ENCODE measurements at regions not wholly inside any gene's neighbourhood (a gene's known extent, or its start where the extent isn't known, plus 50 kb on each side); places are given as distances from the start of the nearest gene placed in this dataset.

DNA sequence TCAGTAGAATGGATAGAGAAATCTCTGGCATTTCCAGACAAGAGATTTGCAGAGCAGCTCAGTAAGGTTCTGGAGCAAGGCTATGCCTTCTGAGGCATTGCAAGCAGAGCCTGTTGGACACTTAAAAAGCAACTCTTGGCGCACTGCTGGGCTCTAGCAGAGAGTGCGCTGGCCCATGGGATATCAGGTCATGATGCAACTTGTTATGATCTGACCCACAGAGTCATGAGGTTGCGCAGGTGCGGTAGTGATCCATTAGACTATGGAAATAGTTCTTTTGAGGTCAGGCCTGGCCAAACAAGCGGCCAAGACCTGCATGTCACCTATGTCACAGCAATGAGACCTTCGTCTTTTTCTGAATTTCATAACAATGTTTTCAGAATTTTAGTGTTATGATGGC lies 168.6 kb downstream of the TMTC3 start:
- intact Hi-C loops (cut with micrococcal nuclease) = no loop called here
- peaks cover 0 to 1% of the 10 kb centered on the region in 2 donors for H3K27me3 Mint-ChIP-seq
- no peaks in the 10 kb centered on the region for H3K9me3 Mint-ChIP-seq
- H3K4me3 Mint-ChIP-seq = no peak overlapping the region
- Histone ChIP-seq H3K27me3 (ENCODE audit: insufficient read depth, low read length) (no peaks in the 10 kb centered on the region), H3K4me1 (ENCODE audit: insufficient read depth, low read length) (no peaks in the 10 kb centered on the region), H3K9me3 (ENCODE audit: control insufficient read depth in 1 of 2, low read length in 2 of 2) (no peaks in the 10 kb centered on the region), H3K27ac (ENCODE audit: low read depth, low read length) (no peak overlapping the region), H3K36me3 (ENCODE audit: insufficient read depth, low read length) (no peaks in the 10 kb centered on the region), H3K4me3 (ENCODE audit: low read length in 2 of 2) (no peak overlapping the region)
- no peaks in the 10 kb centered on the region for H3K36me3 Mint-ChIP-seq
- H3K4me1 Mint-ChIP-seq = peaks cover 0 to 2% (median 0%) of the 10 kb centered on the region in 4 donors
- CTCF ChIA-PET (ENCODE audit: partially characterized antibody) = no interaction called here
- H3K27ac Mint-ChIP-seq = no peak overlapping the region
- POLR2A ChIA-PET (ENCODE audit: partially characterized antibody) = no interaction called here
- DNase-seq = no peak

- no peak overlapping the region for H3K4me3 ChIP-seq (ENCODE audit: low read length in 2 of 2)
- intact Hi-C loops (cut with micrococcal nuclease) = no loop called here
- H3K4me1 Mint-ChIP-seq = no peaks in the 10 kb centered on the region
- POLR2A ChIA-PET (ENCODE audit: partially characterized antibody) = no interaction called here
- CTCF ChIA-PET (ENCODE audit: partially characterized antibody) = no interaction called here
- H3K27me3 ChIP-seq (ENCODE audit: insufficient read depth, low read length) = no peaks in the 10 kb centered on the region
- H3K4me3 Mint-ChIP-seq = no peak overlapping the region
- H3K36me3 Mint-ChIP-seq = no peaks in the 10 kb centered on the region
- no peaks in the 10 kb centered on the region for H3K9me3 Mint-ChIP-seq
- no peaks in the 10 kb centered on the region for H3K27me3 Mint-ChIP-seq
- H3K4me1 ChIP-seq (ENCODE audit: insufficient read depth, low read length) = no peaks in the 10 kb centered on the region
- no peaks in the 10 kb centered on the region for H3K36me3 ChIP-seq (ENCODE audit: insufficient read depth, low read length)
- no peak overlapping the region for H3K27ac ChIP-seq (ENCODE audit: low read depth, low read length)
- no peak for DNase-seq
- no peaks in the 10 kb centered on the region for H3K9me3 ChIP-seq (ENCODE audit: control insufficient read depth in 1 of 2, low read length in 2 of 2)
- no peak overlapping the region for H3K27ac Mint-ChIP-seq
Observed at GRCh38 chr12:88313554-88313953, 171.4 kb downstream of the TMTC3 start.

- CTCF ChIA-PET (ENCODE audit: partially characterized antibody) = no interaction called here
- POLR2A ChIA-PET (ENCODE audit: partially characterized antibody) = no interaction called here
- no peaks in the 10 kb centered on the region for H3K36me3 ChIP-seq (ENCODE audit: insufficient read depth, low read length)
Observed at GRCh38 chr12:88314706-88315105, 172.6 kb downstream of the TMTC3 start.

DNA sequence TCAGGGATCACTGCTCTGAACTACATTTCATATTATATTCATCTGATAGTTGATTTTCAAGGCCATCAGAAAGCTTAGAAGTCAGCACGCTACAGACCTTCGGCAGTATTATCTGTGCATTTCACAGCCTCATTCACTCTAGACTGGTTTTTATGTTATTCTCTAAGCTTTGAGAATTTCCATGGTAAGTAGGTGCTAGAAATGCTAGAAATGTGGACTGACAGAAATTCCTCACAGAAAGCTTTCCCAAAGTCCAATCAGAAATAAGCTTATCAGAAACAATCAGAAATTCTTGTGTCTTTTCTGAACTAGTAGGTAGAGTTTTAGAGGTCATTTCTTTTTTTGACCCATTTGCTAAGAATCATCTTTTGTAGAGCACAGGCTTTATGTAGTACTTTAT lies 176.6 kb downstream of the TMTC3 start:
- Histone ChIP-seq H3K27me3 (ENCODE audit: insufficient read depth, low read length) (no peaks in the 10 kb centered on the region), H3K4me3 (ENCODE audit: low read length in 2 of 2) (no peak overlapping the region), H3K36me3 (ENCODE audit: insufficient read depth, low read length) (no peaks in the 10 kb centered on the region), H3K4me1 (ENCODE audit: insufficient read depth, low read length) (no peaks in the 10 kb centered on the region), H3K27ac (ENCODE audit: low read depth, low read length) (no peak overlapping the region), H3K9me3 (ENCODE audit: control insufficient read depth in 1 of 2, low read length in 2 of 2) (no peaks in the 10 kb centered on the region)
- Mint-ChIP-seq H3K9me3 (no peaks in the 10 kb centered on the region), H3K27ac (no peak overlapping the region), H3K4me1 (no peaks in the 10 kb centered on the region), H3K36me3 (no peaks in the 10 kb centered on the region), H3K4me3 (no peak overlapping the region), H3K27me3 (no peaks in the 10 kb centered on the region)
- ChIA-PET POLR2A (ENCODE audit: partially characterized antibody) (no interaction called here), CTCF (ENCODE audit: partially characterized antibody) (no interaction called here)
- intact Hi-C loops (cut with micrococcal nuclease) = no loop called here
- no peak for DNase-seq

More at GRCh38 chr12:88314706-88315105, 172.6 kb downstream of the TMTC3 start:
- H3K36me3 Mint-ChIP-seq = no peaks in the 10 kb centered on the region
- H3K27me3 ChIP-seq (ENCODE audit: insufficient read depth, low read length) = no peaks in the 10 kb centered on the region
- no peaks in the 10 kb centered on the region for H3K9me3 Mint-ChIP-seq
- no peaks in the 10 kb centered on the region for H3K9me3 ChIP-seq (ENCODE audit: control insufficient read depth in 1 of 2, low read length in 2 of 2)
- no peak overlapping the region for H3K4me3 Mint-ChIP-seq
- H3K27me3 Mint-ChIP-seq = no peaks in the 10 kb centered on the region
- intact Hi-C loops (cut with micrococcal nuclease) = no loop called here
- H3K27ac ChIP-seq (ENCODE audit: low read depth, low read length) = no peak overlapping the region
- DNase-seq = no peak
- no peak overlapping the region for H3K4me3 ChIP-seq (ENCODE audit: low read length in 2 of 2)
- no peaks in the 10 kb centered on the region for H3K4me1 Mint-ChIP-seq
- H3K4me1 ChIP-seq (ENCODE audit: insufficient read depth, low read length) = no peaks in the 10 kb centered on the region
- no peak overlapping the region for H3K27ac Mint-ChIP-seq

- DNase-seq = no peak
- no peaks in the 10 kb centered on the region for H3K4me1 Mint-ChIP-seq
- H3K9me3 Mint-ChIP-seq = no peaks in the 10 kb centered on the region
- no peaks in the 10 kb centered on the region for H3K27me3 ChIP-seq (ENCODE audit: insufficient read depth, low read length)
- no peak overlapping the region for H3K4me3 ChIP-seq (ENCODE audit: low read length in 2 of 2)
- H3K9me3 ChIP-seq (ENCODE audit: control insufficient read depth in 1 of 2, low read length in 2 of 2) = no peaks in the 10 kb centered on the region
- no peaks in the 10 kb centered on the region for H3K36me3 Mint-ChIP-seq
- H3K27ac Mint-ChIP-seq = no peak overlapping the region
- H3K4me3 Mint-ChIP-seq = no peak overlapping the region
- no peaks in the 10 kb centered on the region for H3K4me1 ChIP-seq (ENCODE audit: insufficient read depth, low read length)
- no peak overlapping the region for H3K27ac ChIP-seq (ENCODE audit: low read depth, low read length)
- H3K27me3 Mint-ChIP-seq = no peaks in the 10 kb centered on the region
- no peaks in the 10 kb centered on the region for H3K36me3 ChIP-seq (ENCODE audit: insufficient read depth, low read length)
- ChIA-PET CTCF (ENCODE audit: partially characterized antibody) (interaction anchor here (0.5 to 1.1 kb wide), 2 partner anchors 130 to 210 kb away, joined by 3 to 7 read pairs; no protein-coding TSS in a partner anchor), POLR2A (ENCODE audit: partially characterized antibody) (no interaction called here)
- intact Hi-C loops (cut with micrococcal nuclease) = no loop called here
Observed at GRCh38 chr12:88325076-88325815, 183.1 kb downstream of the TMTC3 start.

DNA sequence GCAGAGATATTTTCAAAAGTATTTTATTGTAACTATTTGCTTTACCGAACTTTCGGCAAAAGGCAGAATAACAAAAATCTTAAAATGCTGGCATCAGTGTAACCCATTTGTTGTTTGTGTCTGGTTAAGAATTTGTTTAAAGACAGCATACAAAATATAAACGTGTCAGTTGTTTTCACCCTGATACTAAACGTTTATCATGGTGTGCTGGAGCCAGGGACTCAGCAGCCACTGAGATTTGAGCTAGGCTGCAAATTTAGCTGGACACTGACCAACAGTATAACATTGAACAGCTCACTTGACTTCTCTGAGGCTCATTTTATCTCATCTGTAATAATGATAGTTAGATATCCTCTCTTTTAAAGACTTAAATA lies 183.7 kb downstream of the TMTC3 start:
- intact Hi-C loops (cut with micrococcal nuclease) = no loop called here
- Mint-ChIP-seq H3K27ac (no peak overlapping the region), H3K4me1 (no peaks in the 10 kb centered on the region), H3K27me3 (no peaks in the 10 kb centered on the region), H3K4me3 (no peak overlapping the region), H3K9me3 (no peaks in the 10 kb centered on the region), H3K36me3 (no peaks in the 10 kb centered on the region)
- no peak for DNase-seq
- Histone ChIP-seq H3K4me3 (ENCODE audit: low read length in 2 of 2) (no peak overlapping the region), H3K9me3 (ENCODE audit: control insufficient read depth in 1 of 2, low read length in 2 of 2) (no peaks in the 10 kb centered on the region), H3K27me3 (ENCODE audit: insufficient read depth, low read length) (no peaks in the 10 kb centered on the region), H3K36me3 (ENCODE audit: insufficient read depth, low read length) (no peaks in the 10 kb centered on the region), H3K4me1 (ENCODE audit: insufficient read depth, low read length) (no peaks in the 10 kb centered on the region), H3K27ac (ENCODE audit: low read depth, low read length) (no peak overlapping the region)
- POLR2A ChIA-PET (ENCODE audit: partially characterized antibody) = no interaction called here
- CTCF ChIA-PET (ENCODE audit: partially characterized antibody) = interaction anchor here (0.5 to 1.1 kb wide), 2 partner anchors 129 to 210 kb away, joined by 3 to 7 read pairs; no protein-coding TSS in a partner anchor

DNA sequence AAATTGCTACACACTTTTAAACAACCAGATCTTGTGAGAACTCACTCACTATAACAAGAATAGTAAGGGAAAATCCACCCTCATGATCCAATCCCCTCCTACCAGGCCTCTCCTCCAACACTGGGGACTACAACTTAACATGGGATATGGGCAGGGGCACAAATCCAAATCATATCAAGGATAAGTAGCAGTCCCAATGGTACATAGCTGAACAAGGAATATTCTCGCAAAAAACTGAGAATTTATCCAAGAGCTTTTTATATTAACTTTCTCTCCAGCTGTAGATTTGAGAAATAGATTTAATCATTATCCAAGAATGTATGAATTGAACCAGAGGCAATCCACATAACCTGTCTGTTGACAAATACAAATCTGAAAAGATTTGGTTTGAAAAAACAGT lies 185.2 kb downstream of the TMTC3 start:
- H3K27ac Mint-ChIP-seq = no peak overlapping the region
- Histone ChIP-seq H3K27me3 (ENCODE audit: insufficient read depth, low read length) (no peaks in the 10 kb centered on the region), H3K4me3 (ENCODE audit: low read length in 2 of 2) (no peak overlapping the region), H3K36me3 (ENCODE audit: insufficient read depth, low read length) (no peaks in the 10 kb centered on the region), H3K9me3 (ENCODE audit: control insufficient read depth in 1 of 2, low read length in 2 of 2) (no peaks in the 10 kb centered on the region), H3K27ac (ENCODE audit: low read depth, low read length) (no peak overlapping the region), H3K4me1 (ENCODE audit: insufficient read depth, low read length) (no peaks in the 10 kb centered on the region)
- no peaks in the 10 kb centered on the region for H3K36me3 Mint-ChIP-seq
- no peaks in the 10 kb centered on the region for H3K9me3 Mint-ChIP-seq
- H3K27me3 Mint-ChIP-seq = no peaks in the 10 kb centered on the region
- no peaks in the 10 kb centered on the region for H3K4me1 Mint-ChIP-seq
- H3K4me3 Mint-ChIP-seq = no peak overlapping the region
- intact Hi-C loops (cut with micrococcal nuclease) = no loop called here
- DNase-seq = no peak
- ChIA-PET CTCF (ENCODE audit: partially characterized antibody) (no interaction called here), POLR2A (ENCODE audit: partially characterized antibody) (no interaction called here)

GRCh38 chr12:88328090-88328489 lies 186.0 kb downstream of the TMTC3 start:
- no peak overlapping the region for H3K4me3 ChIP-seq (ENCODE audit: low read length in 2 of 2)
- POLR2A ChIA-PET (ENCODE audit: partially characterized antibody) = no interaction called here
- no peaks in the 10 kb centered on the region for H3K4me1 Mint-ChIP-seq
- no peaks in the 10 kb centered on the region for H3K9me3 ChIP-seq (ENCODE audit: control insufficient read depth in 1 of 2, low read length in 2 of 2)
- no peaks in the 10 kb centered on the region for H3K9me3 Mint-ChIP-seq
- no peaks in the 10 kb centered on the region for H3K27me3 Mint-ChIP-seq
- CTCF ChIA-PET (ENCODE audit: partially characterized antibody) = no interaction called here
- no peak for DNase-seq
- H3K36me3 Mint-ChIP-seq = no peaks in the 10 kb centered on the region
- intact Hi-C loops (cut with micrococcal nuclease) = no loop called here
- no peaks in the 10 kb centered on the region for H3K27me3 ChIP-seq (ENCODE audit: insufficient read depth, low read length)
- no peak overlapping the region for H3K27ac ChIP-seq (ENCODE audit: low read depth, low read length)
- H3K4me3 Mint-ChIP-seq = no peak overlapping the region
- H3K4me1 ChIP-seq (ENCODE audit: insufficient read depth, low read length) = no peaks in the 10 kb centered on the region
- no peaks in the 10 kb centered on the region for H3K36me3 ChIP-seq (ENCODE audit: insufficient read depth, low read length)
- no peak overlapping the region for H3K27ac Mint-ChIP-seq
